HAP-1 (cell line): ENCODE measurements at regions not wholly inside any gene's neighbourhood (a gene's known extent, or its start where the extent isn't known, plus 50 kb on each side); places are given as distances from the start of the nearest gene placed in this dataset.

Source experiments
- DNase-seq, 2 experiments: peaks; one replicate each; pipeline ENCODE4 v3.0.0-alpha.2; 2016 to 2020; ENCODE audit warnings: low spot score in 2 of 2
- H3K27me3 ChIP-seq: fragments of 250-450 bp; sonication (Bioruptor Pico); 2 replicates; pipeline ENCODE4 v1.5.1; 2020; ENCODE audit warnings: low read depth, mild to moderate bottlenecking, moderate library complexity
- H3K36me3 ChIP-seq: fragments of 250-450 bp; sonication (Bioruptor Pico); replicated peaks from 2 replicates; pipeline ENCODE4 v1.5.1; 2020; ENCODE audit warnings: mild to moderate bottlenecking
- H3K4me1 ChIP-seq: fragments of 250-450 bp; sonication (Bioruptor Pico); 2 replicates; pipeline ENCODE4 v1.5.1; 2020; ENCODE audit warnings: mild to moderate bottlenecking
- H3K4me3 ChIP-seq: fragments of 250-450 bp; sonication (Bioruptor Pico); 2 replicates; pipeline ENCODE4 v1.5.1; 2020; ENCODE audit warnings: mild to moderate bottlenecking, moderate library complexity
- H3K9me3 ChIP-seq: fragments of 250-450 bp; sonication (Bioruptor Pico); 2 replicates; pipeline ENCODE4 v1.5.1; 2020; ENCODE audit warnings: mild to moderate bottlenecking, moderate library complexity
- in situ Hi-C: fragments of 300-500 bp; cut with MboI; formaldehyde crosslinking; loops from 3 replicates; pipeline ENCODE4 v1.14.3; 2020; ENCODE audit warnings: low sequenced_read_pairs, inconsistent platforms, mixed read lengths

- H3K9me3 ChIP-seq = no peaks in the 10 kb centered on the region
- H3K36me3 ChIP-seq = no peaks in the 10 kb centered on the region
- H3K4me3 ChIP-seq = no peak overlapping the region
- H3K27me3 ChIP-seq = no peaks in the 10 kb centered on the region
- no peak for DNase-seq
- no peaks in the 10 kb centered on the region for H3K4me1 ChIP-seq
- in situ Hi-C loops = no loop called here
Measured at GRCh38 chr2:184261818-184262217, 336.5 kb upstream of the ZNF804A start.

DNA sequence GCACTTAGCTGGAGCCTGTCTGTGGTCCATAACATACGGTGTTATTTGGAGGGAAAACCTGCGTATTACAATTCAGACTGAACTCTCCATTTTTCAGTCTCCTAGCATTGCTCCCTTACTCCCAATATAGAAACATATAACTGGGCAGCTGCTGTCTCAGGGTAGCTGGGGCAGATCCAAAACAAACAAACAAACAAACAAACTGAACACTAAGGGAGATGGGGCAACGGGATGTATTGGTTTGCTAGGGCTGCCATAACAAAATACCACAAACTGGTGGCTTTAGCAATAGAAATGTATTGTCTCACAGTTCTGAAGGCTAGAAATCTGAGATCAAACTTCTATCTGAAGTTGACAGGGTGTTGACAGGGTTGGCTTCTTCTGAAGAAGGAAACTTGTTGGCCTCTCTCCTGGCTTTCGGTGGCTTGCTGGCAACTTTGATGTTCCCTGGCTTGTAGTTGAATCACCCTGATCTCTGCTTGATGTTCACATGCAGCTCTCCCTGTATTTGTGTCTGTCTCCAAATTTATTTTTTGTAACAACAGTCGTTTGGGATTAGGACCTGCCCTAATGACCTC, 329.3 kb upstream of the ZNF804A start:
- no peaks in the 10 kb centered on the region for H3K36me3 ChIP-seq
- no peaks in the 10 kb centered on the region for H3K4me1 ChIP-seq
- DNase-seq = no peak
- in situ Hi-C loops = no loop called here
- H3K9me3 ChIP-seq = no peaks in the 10 kb centered on the region
- H3K27me3 ChIP-seq = no peaks in the 10 kb centered on the region
- H3K4me3 ChIP-seq = no peak overlapping the region

GRCh38 chr2:184270660-184271059, 327.7 kb upstream of the ZNF804A start:
- in situ Hi-C loops = no loop called here
- no peaks in the 10 kb centered on the region for H3K27me3 ChIP-seq
- H3K4me1 ChIP-seq = no peaks in the 10 kb centered on the region
- H3K4me3 ChIP-seq = no peak overlapping the region
- H3K36me3 ChIP-seq = no peaks in the 10 kb centered on the region
- DNase-seq = no peak
- H3K9me3 ChIP-seq = no peaks in the 10 kb centered on the region

GRCh38 chr2:184272056-184272455, 326.3 kb upstream of the ZNF804A start:
- in situ Hi-C loops = no loop called here
- Histone ChIP-seq H3K36me3 (no peaks in the 10 kb centered on the region), H3K4me1 (no peaks in the 10 kb centered on the region), H3K9me3 (no peaks in the 10 kb centered on the region), H3K4me3 (no peak overlapping the region), H3K27me3 (no peaks in the 10 kb centered on the region)
- no peak for DNase-seq

DNA sequence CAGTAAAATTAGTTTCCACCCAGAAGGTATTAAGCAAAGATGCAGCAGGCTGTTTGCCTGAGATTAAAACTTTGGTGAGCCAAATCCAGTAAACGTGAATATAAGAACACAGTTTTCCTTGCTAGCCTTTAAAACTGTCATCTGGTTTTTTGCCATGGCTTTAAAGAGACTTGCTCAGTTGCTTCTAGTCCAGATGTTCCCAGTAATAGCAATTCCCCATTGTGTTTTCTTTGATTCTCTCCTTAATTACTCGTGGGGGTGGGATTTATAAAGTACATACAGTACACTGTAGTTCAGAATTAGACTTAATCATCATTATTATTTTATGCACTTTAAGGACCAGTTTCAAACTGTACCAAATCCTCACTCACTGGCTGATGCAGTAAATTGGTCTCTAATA, 303.5 kb upstream of the ZNF804A start:
- H3K4me1 ChIP-seq = no peaks in the 10 kb centered on the region
- no peaks in the 10 kb centered on the region for H3K27me3 ChIP-seq
- in situ Hi-C loops = no loop called here
- H3K9me3 ChIP-seq = no peaks in the 10 kb centered on the region
- DNase-seq = no peak
- H3K4me3 ChIP-seq = no peak overlapping the region
- no peaks in the 10 kb centered on the region for H3K36me3 ChIP-seq

DNA sequence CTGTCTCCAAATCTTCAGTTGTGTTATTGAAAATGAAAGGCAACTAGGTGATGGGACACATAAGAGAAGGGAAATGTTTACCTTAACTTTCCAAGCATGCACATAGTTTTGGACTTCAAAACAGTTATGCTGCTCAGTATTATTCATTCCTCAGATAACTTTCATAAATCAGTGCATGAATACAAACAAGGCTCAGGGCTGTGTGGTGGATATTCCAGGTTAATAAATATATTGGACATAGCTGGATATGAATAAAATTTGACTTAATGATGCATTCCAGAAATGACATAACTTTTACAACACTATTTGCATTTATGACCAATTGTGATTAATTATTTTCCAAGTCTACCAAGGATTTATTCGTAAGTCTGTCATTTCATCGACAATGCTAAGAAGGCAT, 301.2 kb upstream of the ZNF804A start:
- H3K4me3 ChIP-seq = no peak overlapping the region
- no peaks in the 10 kb centered on the region for H3K36me3 ChIP-seq
- H3K9me3 ChIP-seq = no peaks in the 10 kb centered on the region
- no peak for DNase-seq
- no peaks in the 10 kb centered on the region for H3K4me1 ChIP-seq
- no peaks in the 10 kb centered on the region for H3K27me3 ChIP-seq
- in situ Hi-C loops = no loop called here

GRCh38 chr2:184302506-184302905, 295.8 kb upstream of the ZNF804A start:
- no peaks in the 10 kb centered on the region for H3K4me1 ChIP-seq
- no peaks in the 10 kb centered on the region for H3K9me3 ChIP-seq
- no peak overlapping the region for H3K4me3 ChIP-seq
- in situ Hi-C loops = no loop called here
- H3K36me3 ChIP-seq = no peaks in the 10 kb centered on the region
- DNase-seq = no peak
- H3K27me3 ChIP-seq = no peaks in the 10 kb centered on the region

- H3K36me3 ChIP-seq = no peaks in the 10 kb centered on the region
- H3K4me1 ChIP-seq = no peaks in the 10 kb centered on the region
- in situ Hi-C loops = no loop called here
- DNase-seq = no peak
- no peak overlapping the region for H3K4me3 ChIP-seq
- no peaks in the 10 kb centered on the region for H3K9me3 ChIP-seq
- no peaks in the 10 kb centered on the region for H3K27me3 ChIP-seq
Measured at GRCh38 chr2:184304006-184304405, 294.3 kb upstream of the ZNF804A start.

GRCh38 chr2:184305105-184305504, 293.2 kb upstream of the ZNF804A start:
- Histone ChIP-seq H3K4me1 (no peaks in the 10 kb centered on the region), H3K27me3 (no peaks in the 10 kb centered on the region), H3K4me3 (no peak overlapping the region), H3K36me3 (no peaks in the 10 kb centered on the region), H3K9me3 (no peaks in the 10 kb centered on the region)
- DNase-seq = no peak
- in situ Hi-C loops = no loop called here

GRCh38 chr2:184308706-184309105, 289.6 kb upstream of the ZNF804A start:
- Histone ChIP-seq H3K36me3 (no peaks in the 10 kb centered on the region), H3K4me3 (no peak overlapping the region), H3K9me3 (no peaks in the 10 kb centered on the region), H3K27me3 (no peaks in the 10 kb centered on the region), H3K4me1 (no peaks in the 10 kb centered on the region)
- DNase-seq = no peak
- in situ Hi-C loops = no loop called here

- Histone ChIP-seq H3K9me3 (no peaks in the 10 kb centered on the region), H3K4me1 (no peaks in the 10 kb centered on the region), H3K36me3 (no peaks in the 10 kb centered on the region), H3K27me3 (no peaks in the 10 kb centered on the region), H3K4me3 (no peak overlapping the region)
- no peak for DNase-seq
- in situ Hi-C loops = no loop called here
Measured at GRCh38 chr2:184312970-184313369, 285.4 kb upstream of the ZNF804A start.

GRCh38 chr2:184314829-184315228, 283.5 kb upstream of the ZNF804A start:
- H3K36me3 ChIP-seq = no peaks in the 10 kb centered on the region
- H3K9me3 ChIP-seq = no peaks in the 10 kb centered on the region
- in situ Hi-C loops = no loop called here
- no peaks in the 10 kb centered on the region for H3K4me1 ChIP-seq
- no peak overlapping the region for H3K4me3 ChIP-seq
- no peaks in the 10 kb centered on the region for H3K27me3 ChIP-seq
- no peak for DNase-seq

DNA sequence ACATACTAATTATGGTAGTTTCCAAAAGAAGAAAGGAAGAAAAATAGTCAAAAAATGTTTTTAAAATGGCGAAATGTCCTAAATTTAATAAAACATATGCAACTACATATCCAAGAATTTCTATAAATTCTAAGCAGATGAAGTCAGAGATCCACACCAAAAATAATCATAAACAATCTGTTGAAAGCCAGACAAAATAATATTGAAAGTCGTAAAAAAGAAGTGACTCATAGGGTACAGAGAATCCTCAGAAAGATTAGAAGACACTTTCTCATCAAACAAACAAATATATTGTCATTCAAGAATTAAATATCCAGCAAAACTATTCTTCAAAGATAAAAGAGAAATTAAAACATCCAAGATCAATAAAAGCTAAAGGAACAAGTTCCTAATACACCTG, 281.4 kb upstream of the ZNF804A start:
- H3K4me1 ChIP-seq = no peaks in the 10 kb centered on the region
- DNase-seq = no peak
- H3K27me3 ChIP-seq = no peaks in the 10 kb centered on the region
- H3K36me3 ChIP-seq = no peaks in the 10 kb centered on the region
- H3K4me3 ChIP-seq = no peak overlapping the region
- H3K9me3 ChIP-seq = no peaks in the 10 kb centered on the region
- in situ Hi-C loops = no loop called here

DNA sequence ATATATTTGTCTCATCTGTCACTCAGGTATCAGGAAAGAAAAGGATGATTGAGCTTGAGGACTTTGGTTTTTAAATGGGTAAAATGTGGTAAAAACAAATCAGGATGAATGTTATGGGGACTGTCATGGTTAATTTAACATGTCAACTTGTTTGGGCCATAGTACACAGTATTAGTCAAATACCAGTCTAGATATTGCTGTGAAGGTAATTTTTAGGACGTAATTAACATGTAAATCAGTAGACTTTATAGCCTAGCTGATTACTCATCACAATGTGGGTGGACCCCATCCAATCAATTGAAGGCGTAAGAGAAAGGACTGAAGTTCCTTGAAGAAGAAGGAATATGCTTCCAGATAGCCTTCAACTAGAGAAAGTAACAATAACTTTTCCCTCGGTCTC, 275.7 kb upstream of the ZNF804A start:
- no peak overlapping the region for H3K4me3 ChIP-seq
- no peaks in the 10 kb centered on the region for H3K9me3 ChIP-seq
- H3K4me1 ChIP-seq = peaks cover 7% of the 10 kb centered on the region
- in situ Hi-C loops = no loop called here
- no peaks in the 10 kb centered on the region for H3K36me3 ChIP-seq
- H3K27me3 ChIP-seq = no peaks in the 10 kb centered on the region
- no peak for DNase-seq

DNA sequence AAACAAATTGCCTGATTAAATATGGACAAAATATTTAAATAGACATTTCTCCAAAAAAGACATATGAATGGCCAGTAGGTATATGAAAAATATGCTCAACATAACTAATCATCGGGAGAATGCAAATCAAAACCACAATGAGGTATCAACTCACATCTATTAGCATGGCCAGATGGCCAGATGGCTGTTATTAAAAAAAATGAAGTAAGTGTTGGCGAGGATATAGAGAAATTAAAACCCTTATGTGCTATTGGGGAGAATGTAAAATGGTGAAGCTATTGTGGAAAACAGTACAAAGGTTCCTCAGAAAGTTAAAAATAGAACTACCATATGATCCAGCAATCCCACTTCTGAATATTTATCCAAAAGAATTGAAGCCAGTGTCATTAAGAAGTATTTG, 272.3 kb upstream of the ZNF804A start:
- Histone ChIP-seq H3K36me3 (no peaks in the 10 kb centered on the region), H3K9me3 (no peaks in the 10 kb centered on the region), H3K4me3 (no peak overlapping the region), H3K27me3 (no peaks in the 10 kb centered on the region), H3K4me1 (peaks cover 7% of the 10 kb centered on the region)
- in situ Hi-C loops = no loop called here
- no peak for DNase-seq
